Gastrocnemius medialis (tissue), 4 donors: ENCODE measurements at regions not wholly inside any gene's neighbourhood (a gene's known extent, or its start where the extent isn't known, plus 50 kb on each side); places are given as distances from the start of the nearest gene placed in this dataset.

ENCODE experiments used
- POLR2A ChIP-seq, 2 donors: fragments of 450-650 bp; IDR thresholded peaks; one replicate each; pipeline ENCODE4 v1.6.1; 2017; ENCODE audit warnings: antibody characterized with exemption in 2 of 2, mild to moderate bottlenecking in 2 of 2, moderate library complexity in 2 of 2
- TF ChIP-seq, protein P1 (sequence below), 5 experiments: fragments of 450-650 bp in 3 of 5; fragments of 200-600 bp in 2 of 5; sonication (generic) in 2 of 5; IDR thresholded peaks in 4 of 5; conservative IDR thresholded peaks in 1 of 5; 1 replicate in 4 of 5; 2 replicates in 1 of 5; pipeline ENCODE4 v1.5.1; 2016 to 2019; ENCODE audit warnings: antibody characterized with exemption in 5 of 5, mild to moderate bottlenecking in 3 of 5, moderate library complexity in 3 of 5

DNA sequence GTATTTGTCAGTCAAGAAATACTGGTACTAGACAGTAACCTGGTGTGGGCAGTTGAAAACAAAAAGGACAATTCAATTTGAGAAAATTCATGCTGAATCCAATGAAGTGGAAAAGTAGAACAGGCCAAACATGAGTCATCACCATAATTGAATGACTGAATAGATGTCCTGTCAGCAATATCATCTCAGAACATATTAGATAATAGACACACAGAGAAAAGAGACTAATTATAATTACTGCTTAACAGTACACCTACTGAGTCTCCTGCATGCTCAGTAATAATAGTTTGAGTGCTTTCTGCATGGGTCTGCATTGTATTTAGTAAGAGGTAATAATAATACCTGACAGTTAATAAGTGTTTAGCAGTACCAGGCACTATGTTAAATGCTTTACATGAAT, 138.6 kb upstream of the ZC3H15 start:
- TF ChIP-seq, protein P1, sequence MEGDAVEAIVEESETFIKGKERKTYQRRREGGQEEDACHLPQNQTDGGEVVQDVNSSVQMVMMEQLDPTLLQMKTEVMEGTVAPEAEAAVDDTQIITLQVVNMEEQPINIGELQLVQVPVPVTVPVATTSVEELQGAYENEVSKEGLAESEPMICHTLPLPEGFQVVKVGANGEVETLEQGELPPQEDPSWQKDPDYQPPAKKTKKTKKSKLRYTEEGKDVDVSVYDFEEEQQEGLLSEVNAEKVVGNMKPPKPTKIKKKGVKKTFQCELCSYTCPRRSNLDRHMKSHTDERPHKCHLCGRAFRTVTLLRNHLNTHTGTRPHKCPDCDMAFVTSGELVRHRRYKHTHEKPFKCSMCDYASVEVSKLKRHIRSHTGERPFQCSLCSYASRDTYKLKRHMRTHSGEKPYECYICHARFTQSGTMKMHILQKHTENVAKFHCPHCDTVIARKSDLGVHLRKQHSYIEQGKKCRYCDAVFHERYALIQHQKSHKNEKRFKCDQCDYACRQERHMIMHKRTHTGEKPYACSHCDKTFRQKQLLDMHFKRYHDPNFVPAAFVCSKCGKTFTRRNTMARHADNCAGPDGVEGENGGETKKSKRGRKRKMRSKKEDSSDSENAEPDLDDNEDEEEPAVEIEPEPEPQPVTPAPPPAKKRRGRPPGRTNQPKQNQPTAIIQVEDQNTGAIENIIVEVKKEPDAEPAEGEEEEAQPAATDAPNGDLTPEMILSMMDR (IDR thresholded peaks at IDR 0.05 in 4 of 5, conservative IDR thresholded peaks at IDR 0.05 in 1 of 5) = no peak
- no peak for TF ChIP-seq POLR2A (IDR thresholded peaks at IDR 0.05)
